ENCODE measurements at regions not wholly inside any gene's neighbourhood (a gene's known extent, or its start where the extent isn't known, plus 50 kb on each side); places are given as distances from the start of the nearest gene placed in this dataset.
A peak's percentile ranks its signal among the peaks of the same experiment; 100 is the strongest.

GRCh38 chr2:46849721-46850556 is 65.7 kb downstream of the MCFD2 start:
- TF ChIP-seq CTCF (IDR thresholded peaks at IDR 0.05) (no peak), POLR2A (IDR thresholded peaks at IDR 0.05) (peak in 1 of 3 donors; percentile 15)

Data from body of pancreas (tissue), 4 donors.